GM12878 (cell line): ENCODE measurements at regions not wholly inside any gene's neighbourhood (a gene's known extent, or its start where the extent isn't known, plus 50 kb on each side); places are given as distances from the start of the nearest gene placed in this dataset.

Source experiments
- EP300 ChIP-seq, 2 experiments: fragments of 150-350 bp in 1 of 2; IDR thresholded peaks; 2 replicates each; pipeline ENCODE4 v1.6.1; 2011 to 2012; ENCODE audit warnings: low read depth in 2 of 2, low read length in 2 of 2, borderline replicate concordance in 1 of 2, improper control_type of control experiment in 1 of 2, inconsistent platforms in 1 of 2; ENCODE audit not compliant: control insufficient read depth in 1 of 2
- NR2C1 ChIP-seq: fragments of 450-650 bp; IDR thresholded peaks from 2 replicates; pipeline ENCODE4 v1.6.1; 2017; ENCODE audit warnings: antibody characterized with exemption, mild to moderate bottlenecking, moderate library complexity
- POLR2A ChIP-seq: IDR thresholded peaks from 2 replicates; pipeline ENCODE4 v1.6.1; 2011; ENCODE audit warnings: low read depth, mild to moderate bottlenecking, low read length
- RFX5 ChIP-seq: IDR thresholded peaks from 2 replicates; pipeline ENCODE4 v1.6.1; 2011; ENCODE audit warnings: low read depth, low read length, improper control_type of control experiment
- ZBED1 ChIP-seq: IDR thresholded peaks from 2 replicates; pipeline ENCODE4 v1.6.1; 2016; ENCODE audit warnings: borderline replicate concordance
- TF ChIP-seq, protein P1 (sequence below), 3 experiments: IDR thresholded peaks in 2 of 3; conservative IDR thresholded peaks in 1 of 3; 2 replicates each; pipeline ENCODE4 v1.5.1; 2011; ENCODE audit warnings: low read depth in 3 of 3, low read length in 3 of 3, mild to moderate bottlenecking in 3 of 3, control low read depth in 2 of 3, moderate library complexity in 2 of 3, inconsistent platforms in 1 of 3, mixed read lengths in 1 of 3; ENCODE audit not compliant: control insufficient read depth in 2 of 3, insufficient read depth in 1 of 3; ENCODE audit errors: extremely low read depth in 1 of 3

- no peak for TF ChIP-seq NR2C1
- TF ChIP-seq POLR2A = no peak
- TF ChIP-seq RFX5 = no peak
- TF ChIP-seq, protein P1, sequence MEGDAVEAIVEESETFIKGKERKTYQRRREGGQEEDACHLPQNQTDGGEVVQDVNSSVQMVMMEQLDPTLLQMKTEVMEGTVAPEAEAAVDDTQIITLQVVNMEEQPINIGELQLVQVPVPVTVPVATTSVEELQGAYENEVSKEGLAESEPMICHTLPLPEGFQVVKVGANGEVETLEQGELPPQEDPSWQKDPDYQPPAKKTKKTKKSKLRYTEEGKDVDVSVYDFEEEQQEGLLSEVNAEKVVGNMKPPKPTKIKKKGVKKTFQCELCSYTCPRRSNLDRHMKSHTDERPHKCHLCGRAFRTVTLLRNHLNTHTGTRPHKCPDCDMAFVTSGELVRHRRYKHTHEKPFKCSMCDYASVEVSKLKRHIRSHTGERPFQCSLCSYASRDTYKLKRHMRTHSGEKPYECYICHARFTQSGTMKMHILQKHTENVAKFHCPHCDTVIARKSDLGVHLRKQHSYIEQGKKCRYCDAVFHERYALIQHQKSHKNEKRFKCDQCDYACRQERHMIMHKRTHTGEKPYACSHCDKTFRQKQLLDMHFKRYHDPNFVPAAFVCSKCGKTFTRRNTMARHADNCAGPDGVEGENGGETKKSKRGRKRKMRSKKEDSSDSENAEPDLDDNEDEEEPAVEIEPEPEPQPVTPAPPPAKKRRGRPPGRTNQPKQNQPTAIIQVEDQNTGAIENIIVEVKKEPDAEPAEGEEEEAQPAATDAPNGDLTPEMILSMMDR (IDR thresholded peaks at IDR 0.05 in 2 of 3, conservative IDR thresholded peaks at IDR 0.05 in 1 of 3; ENCODE audit: control insufficient read depth in 2 of 3, extremely low read depth in 1 of 3, insufficient read depth in 1 of 3, low read depth in 3 of 3, low read length in 3 of 3) = no peak
- no peak for TF ChIP-seq EP300 (IDR thresholded peaks at IDR 0.05; ENCODE audit: borderline replicate concordance in 1 of 2, control insufficient read depth in 1 of 2, low read depth in 2 of 2, low read length in 2 of 2)
- TF ChIP-seq ZBED1 = no peak
Measured at GRCh38 chr2:220999356-220999755, 572.7 kb downstream of the EPHA4 start.
